T-helper 1 cell treated with Interleukin-12 subunit alpha and Interleukin-12 subunit beta and Interleukin-4 antibody, amounts not matched to agents 30 ng/mL and 1 ng/mL, for 36 hours (primary cell): ENCODE measurements at regions not wholly inside any gene's neighbourhood (a gene's known extent, or its start where the extent isn't known, plus 50 kb on each side); places are given as distances from the start of the nearest gene placed in this dataset.

Source experiments
- intact Hi-C: fragments of 100-400 bp; cut with micrococcal nuclease; formaldehyde crosslinking; loops from one replicate; pipeline ENCODE4 v1.15.1; 2024

GRCh38 chr2:70036290-70036689 lies 51.0 kb upstream of the PCBP1 start:
- intact Hi-C loops: no loop called here

DNA sequence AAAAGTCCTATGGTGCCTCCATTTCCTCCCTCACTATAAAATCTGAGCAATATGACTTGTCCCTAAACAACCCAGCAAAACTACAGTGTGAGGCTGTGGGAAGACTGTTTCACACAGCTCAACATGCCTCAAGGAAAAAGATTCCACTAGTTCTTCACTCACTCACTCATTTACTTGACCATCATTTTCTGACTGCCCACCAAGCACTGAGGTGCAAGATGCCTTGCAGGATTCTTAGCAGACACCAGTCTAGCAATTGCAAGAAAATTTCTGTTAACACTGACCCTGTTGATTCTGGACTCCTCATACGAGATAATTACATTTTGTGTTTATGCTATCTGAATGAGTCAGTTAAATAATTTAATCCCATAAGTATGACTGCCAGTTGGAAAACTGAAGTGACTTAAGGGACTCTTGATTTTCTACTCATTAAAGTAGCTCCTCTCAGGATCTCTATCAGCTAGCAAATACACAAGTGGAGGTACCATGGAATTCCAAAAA lies 51.9 kb upstream of the PCBP1 start:
- intact Hi-C loops: no loop called here

DNA sequence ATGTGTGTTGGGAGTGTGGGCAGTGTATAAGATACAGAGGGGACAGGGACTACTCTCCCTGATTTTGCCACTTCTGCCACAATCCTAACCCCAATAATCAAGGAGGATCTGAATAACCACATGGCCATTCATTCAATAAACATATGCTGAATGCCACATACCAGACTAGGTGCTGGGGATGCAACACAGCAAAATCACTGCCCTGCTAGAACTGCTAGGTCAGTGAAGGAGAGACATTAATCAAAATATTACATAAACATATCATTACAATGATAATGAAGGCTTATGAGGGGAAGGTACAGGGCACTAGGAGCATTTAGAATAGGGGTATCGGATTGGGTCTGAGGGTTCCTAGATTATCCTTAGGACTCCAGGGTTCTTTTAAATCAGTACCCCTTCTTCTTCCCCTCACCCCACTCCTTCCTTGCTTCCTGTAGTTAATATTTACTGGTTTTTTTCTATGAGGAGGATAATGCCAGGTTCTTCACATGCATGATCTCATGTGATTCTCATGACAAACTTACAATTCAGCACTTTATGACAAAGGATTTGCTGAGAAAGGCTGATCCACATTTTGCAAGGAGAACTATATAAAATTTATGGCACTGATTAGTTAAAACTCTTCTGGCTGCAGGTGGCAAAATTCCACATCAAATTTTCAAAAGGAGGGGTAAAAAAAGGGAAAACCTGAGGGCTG lies 56.4 kb upstream of the PCBP1 start:
- intact Hi-C loops: no loop called here

DNA sequence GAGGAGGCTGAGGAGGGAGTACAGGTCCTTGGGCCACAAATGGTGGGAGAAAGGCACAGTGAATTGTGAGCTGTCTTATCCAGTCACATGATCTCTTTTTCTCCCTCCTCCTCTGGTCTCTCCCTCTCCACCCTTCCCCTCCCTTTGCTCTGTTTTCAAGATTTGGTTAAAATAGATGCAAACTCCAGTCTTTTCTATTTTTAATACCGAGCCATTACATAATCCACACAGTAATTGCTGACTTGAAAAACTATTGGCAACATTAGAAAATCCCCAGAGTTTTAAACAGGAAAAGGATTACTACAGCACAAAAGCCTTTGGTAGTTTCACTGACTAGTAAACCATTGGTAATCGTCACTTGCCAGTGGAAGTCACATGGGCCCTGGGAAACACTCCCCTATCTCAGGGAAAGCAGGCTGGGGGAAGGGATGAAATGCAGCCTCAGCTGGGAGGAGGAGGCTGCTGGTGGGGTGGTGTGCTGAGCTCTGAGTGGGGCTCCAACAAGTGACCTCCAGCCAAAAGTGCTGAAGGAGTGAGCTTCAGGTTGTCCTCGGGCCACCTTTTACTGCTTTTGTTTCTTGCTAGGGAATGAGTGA lies 57.4 kb upstream of the PCBP1 start:
- intact Hi-C loops: no loop called here

- intact Hi-C loops: no loop called here
These were observed 62.9 kb upstream of the ASPRV1 start for GRCh38 chr2:70024284-70024683.

DNA sequence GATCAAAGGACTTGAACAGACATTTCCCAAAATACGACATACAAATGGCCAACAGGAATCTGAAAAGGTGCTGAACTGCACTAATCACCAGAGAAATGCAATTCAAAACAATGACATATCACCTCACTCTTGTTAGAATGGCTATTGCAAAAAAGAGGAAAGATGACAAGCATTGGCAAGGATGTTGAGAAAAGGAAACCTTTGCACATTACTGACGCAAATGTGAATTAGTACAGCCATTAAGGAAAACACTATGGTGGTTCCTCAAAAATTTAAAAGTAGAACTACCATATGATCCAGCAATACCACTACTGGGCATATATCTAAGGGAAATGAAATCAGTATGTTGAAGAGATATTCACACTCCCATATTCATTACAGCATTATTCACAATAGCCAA lies 57.7 kb upstream of the ASPRV1 start:
- intact Hi-C loops: no loop called here

DNA sequence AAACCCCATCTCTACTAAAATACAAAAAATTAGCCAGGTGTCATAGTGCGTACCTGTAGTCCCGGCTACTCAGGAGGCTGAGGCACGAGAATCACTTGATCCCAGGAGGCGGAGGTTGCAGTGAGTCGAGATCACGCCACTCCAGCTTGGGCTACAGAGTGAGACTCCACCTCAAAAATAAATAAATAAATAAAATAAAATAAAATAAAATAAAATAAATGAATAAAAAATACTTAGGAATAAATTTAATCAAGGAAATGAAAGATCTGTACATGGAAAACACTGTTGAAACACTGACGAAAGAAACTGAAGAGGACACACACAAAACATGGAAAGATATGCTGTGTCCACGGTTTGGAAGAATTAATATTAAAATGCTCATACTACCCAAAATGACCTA lies 56.5 kb upstream of the ASPRV1 start:
- intact Hi-C loops: no loop called here

DNA sequence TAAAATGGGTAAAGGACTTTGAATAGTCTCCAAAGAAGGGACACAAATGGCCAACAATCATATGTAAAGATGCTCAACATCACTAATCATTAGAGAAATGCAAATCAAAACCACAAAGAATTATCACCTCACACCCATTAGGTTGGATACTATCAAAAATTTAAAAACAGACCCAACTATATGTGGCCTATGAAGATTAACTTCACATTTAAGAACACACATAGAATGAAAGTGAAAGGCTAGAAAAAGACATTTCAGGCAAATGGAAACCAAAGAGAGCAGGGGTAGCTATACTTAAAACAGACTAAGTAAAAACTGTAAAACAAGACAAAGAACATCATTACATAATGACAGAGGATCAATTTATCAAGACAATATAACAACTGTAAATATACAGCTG lies 53.5 kb upstream of the ASPRV1 start:
- intact Hi-C loops: loop anchor here (2.0 kb wide), 2 partner anchors 28 to 54 kb away; no protein-coding TSS in a partner anchor

DNA sequence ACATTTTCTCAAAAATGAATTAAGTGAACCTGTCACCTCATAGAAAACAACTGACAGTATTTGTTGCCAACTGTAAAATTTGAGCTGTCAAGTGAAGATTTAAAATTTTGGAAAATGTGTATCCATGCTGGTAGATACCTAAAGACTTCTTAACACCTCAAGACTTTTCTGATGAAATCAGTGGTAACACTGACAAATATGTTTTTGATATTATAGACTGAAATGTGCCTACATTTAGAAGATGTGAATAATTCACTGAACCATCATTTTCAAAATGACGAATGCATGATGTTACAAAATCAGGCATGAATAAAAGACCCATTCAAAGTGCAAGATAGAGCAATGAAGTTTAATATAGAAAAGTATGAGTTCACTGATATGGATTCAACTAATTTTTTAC lies 51.5 kb upstream of the ASPRV1 start:
- intact Hi-C loops: no loop called here

DNA sequence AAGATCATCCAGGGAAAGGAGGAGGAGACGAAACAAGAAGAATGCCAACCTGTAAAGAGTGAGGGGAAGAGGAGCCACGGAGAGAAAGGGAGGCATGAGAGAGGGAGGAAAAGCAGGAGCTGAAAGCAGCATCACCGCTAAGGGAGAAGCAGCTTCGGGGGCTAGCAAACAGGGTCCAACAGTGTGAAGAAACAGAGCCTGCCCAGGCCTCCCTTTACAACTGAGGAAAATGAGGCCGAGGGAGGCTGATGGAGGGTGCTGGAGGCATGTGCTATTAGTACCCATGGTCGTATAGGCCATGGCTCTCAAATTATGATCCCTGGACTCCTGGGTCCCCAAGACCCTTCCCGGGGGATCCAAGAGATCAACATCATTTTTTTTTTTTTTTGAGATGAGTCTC lies 50.4 kb upstream of the ASPRV1 start:
- intact Hi-C loops: no loop called here

DNA sequence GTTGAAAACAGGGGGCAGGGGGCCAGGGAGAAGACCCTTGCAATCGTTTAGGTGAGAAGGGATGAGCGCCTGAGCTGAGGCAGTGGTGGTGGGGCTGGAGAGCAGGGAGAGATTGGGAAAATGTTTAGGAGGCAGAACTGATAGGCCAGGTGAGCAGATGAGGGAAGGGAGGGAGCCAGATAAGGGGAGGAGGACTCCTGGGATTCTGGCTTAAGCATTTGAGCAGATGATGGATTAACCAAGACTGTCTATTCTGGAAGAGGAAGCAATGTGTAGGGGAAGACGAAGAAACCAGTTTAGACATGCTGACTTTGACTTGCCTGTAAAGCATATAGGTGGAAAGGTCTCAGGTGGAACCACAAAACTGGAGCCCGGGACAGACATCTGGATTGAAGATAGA lies 49.9 kb upstream of the ASPRV1 start:
- intact Hi-C loops: no loop called here
